Colonic mucosa (tissue), 4 donors: ENCODE measurements at regions not wholly inside any gene's neighbourhood (a gene's known extent, or its start where the extent isn't known, plus 50 kb on each side); places are given as distances from the start of the nearest gene placed in this dataset.
A peak's percentile ranks its signal among the peaks of the same experiment; 100 is the strongest.

Experiments used
- DNase-seq: peaks from one replicate; pipeline ENCODE4 v3.0.0-alpha.2; 2020
- H3K27ac ChIP-seq: fragments of 200-600 bp; one replicate; pipeline ENCODE4 v1.8.0; 2021
- H3K27me3 ChIP-seq: fragments of 200-600 bp; one replicate; pipeline ENCODE4 v1.8.0; 2021
- H3K36me3 ChIP-seq: fragments of 200-600 bp; one replicate; pipeline ENCODE4 v1.8.0; 2021
- H3K4me1 ChIP-seq: fragments of 200-600 bp; one replicate; pipeline ENCODE4 v1.8.0; 2021; ENCODE audit warnings: mild to moderate bottlenecking
- H3K4me3 ChIP-seq: fragments of 200-600 bp; one replicate; pipeline ENCODE4 v1.8.0; 2021
- H3K9ac ChIP-seq, 2 donors: one replicate each; pipeline ENCODE4 v1.7.0; 2013; ENCODE audit warnings: control low read depth in 2 of 2, low read depth in 2 of 2, low read length in 2 of 2
- H3K9me3 ChIP-seq: fragments of 200-600 bp; one replicate; pipeline ENCODE4 v1.8.0; 2021
- CTCF ChIP-seq: fragments of 200-600 bp; IDR thresholded peaks from one replicate; pipeline ENCODE4 v1.8.0; 2022; ENCODE audit warnings: antibody characterized with exemption, mild to moderate bottlenecking
- intact Hi-C: fragments of 100-400 bp; cut with DNase I; formaldehyde crosslinking; loops from one replicate; pipeline ENCODE4 v1.14.1; 2022
- donor health status: healthy.
- donor health status: DM: no; HTN: no; CAD: no.
- donor health status: DM: no; HTN: no; CAD: no.

GRCh38 chr9:126145887-126146253, 180.8 kb upstream of the MVB12B start:
- no peak overlapping the region for H3K4me3 ChIP-seq
- H3K27ac ChIP-seq: no peak overlapping the region
- no peaks in the 10 kb centered on the region for H3K4me1 ChIP-seq
- peak overlapping the region in 1 of 2 donors; percentile 33 for H3K9ac ChIP-seq
- no peaks in the 10 kb centered on the region for H3K27me3 ChIP-seq
- intact Hi-C loops: no loop called here
- H3K36me3 ChIP-seq: no peaks in the 10 kb centered on the region
- H3K9me3 ChIP-seq: no peaks in the 10 kb centered on the region
- no peak for DNase-seq
- no peak for TF ChIP-seq CTCF

GRCh38 chr9:126146254-126147145, 180.1 kb upstream of the MVB12B start:
- H3K9ac ChIP-seq: peak overlapping the region in 1 of 2 donors; percentile 33
- no peaks in the 10 kb centered on the region for H3K27me3 ChIP-seq
- intact Hi-C loops: no loop called here
- no peak overlapping the region for H3K4me3 ChIP-seq
- H3K9me3 ChIP-seq: no peaks in the 10 kb centered on the region
- no peaks in the 10 kb centered on the region for H3K4me1 ChIP-seq
- DNase-seq: peak; percentile 29
- no peak overlapping the region for H3K27ac ChIP-seq
- no peaks in the 10 kb centered on the region for H3K36me3 ChIP-seq
- no peak for TF ChIP-seq CTCF

- no peak overlapping the region for H3K9ac ChIP-seq
- H3K36me3 ChIP-seq: no peaks in the 10 kb centered on the region
- H3K27ac ChIP-seq: no peak overlapping the region
- H3K27me3 ChIP-seq: no peaks in the 10 kb centered on the region
- intact Hi-C loops: no loop called here
- no peak overlapping the region for H3K4me3 ChIP-seq
- no peak for TF ChIP-seq CTCF
- DNase-seq: no peak
- no peaks in the 10 kb centered on the region for H3K4me1 ChIP-seq
- no peaks in the 10 kb centered on the region for H3K9me3 ChIP-seq
These were observed 179.3 kb upstream of the MVB12B start for GRCh38 chr9:126147186-126147935.

- DNase-seq: peak; percentile 9
- Histone ChIP-seq H3K27me3 (no peaks in the 10 kb centered on the region), H3K27ac (no peak overlapping the region)
These were observed 178.4 kb upstream of the MVB12B start for GRCh38 chr9:126147936-126148870.

More at GRCh38 chr9:126147936-126148870, 178.4 kb upstream of the MVB12B start:
- no peaks in the 10 kb centered on the region for H3K36me3 ChIP-seq
- H3K4me3 ChIP-seq: no peak overlapping the region
- intact Hi-C loops: no loop called here
- no peaks in the 10 kb centered on the region for H3K9me3 ChIP-seq
- no peak for TF ChIP-seq CTCF
- H3K4me1 ChIP-seq: no peaks in the 10 kb centered on the region
- no peak overlapping the region for H3K9ac ChIP-seq
